Body of pancreas (tissue), 4 donors: ENCODE measurements at regions not wholly inside any gene's neighbourhood (a gene's known extent, or its start where the extent isn't known, plus 50 kb on each side); places are given as distances from the start of the nearest gene placed in this dataset.

Source experiments
- ATAC-seq: fragments of 150-250 bp; one replicate; pipeline ENCODE4 v1.9.1; 2016
- DNase-seq, 4 donors: peaks; one replicate each; pipeline ENCODE4 v3.0.0-alpha.2; 2019
- H3K27ac ChIP-seq, 4 donors: fragments of 200-600 bp; sonication (generic); 1 replicate in 3 of 4; 2 replicates in 1 of 4; pipeline versions ENCODE4 v1.5.1 to v1.6.1; 2016 to 2019; ENCODE audit warnings: mild to moderate bottlenecking in 1 of 4, mixed read lengths in 1 of 4, moderate library complexity in 1 of 4
- H3K27me3 ChIP-seq, 2 donors: fragments of 200-600 bp; sonication (generic); one replicate each; pipeline ENCODE4 v1.6.0; 2016; ENCODE audit warnings: mild to moderate bottlenecking in 1 of 2
- H3K36me3 ChIP-seq, 2 donors: fragments of 200-600 bp; sonication (generic); replicated peaks in 1 of 2; 2 replicates each; pipeline ENCODE4 v1.5.1; 2016; ENCODE audit warnings: low read depth in 2 of 2; ENCODE audit not compliant: insufficient read depth in 1 of 2
- H3K4me1 ChIP-seq: fragments of 200-600 bp; sonication (generic); one replicate; pipeline ENCODE4 v1.6.0; 2016
- H3K4me3 ChIP-seq, 2 donors: fragments of 200-600 bp; sonication (generic); 1 replicate in 1 of 2; 2 replicates in 1 of 2; pipeline ENCODE4 v1.5.1; 2016 to 2019
- H3K9me3 ChIP-seq, 3 donors: fragments of 200-600 bp; sonication (generic); 1 replicate in 2 of 3; 2 replicates in 1 of 3; pipeline ENCODE4 v1.5.1; 2016
- CTCF ChIP-seq, 7 experiments: fragments of 450-650 bp in 4 of 7; fragments of 200-600 bp in 3 of 7; sonication (generic) in 3 of 7; IDR thresholded peaks; one replicate each; pipeline ENCODE4 v1.5.1; 2016 to 2019; ENCODE audit warnings: antibody characterized with exemption in 7 of 7
- POLR2A ChIP-seq, 3 donors: fragments of 450-650 bp; IDR thresholded peaks; one replicate each; pipeline ENCODE4 v1.6.1; 2016; ENCODE audit warnings: antibody characterized with exemption in 3 of 3, mild to moderate bottlenecking in 2 of 3
- WGBS, 2 donors: methylation state at CpG; one replicate each; pipeline ENCODE4 v1.1.5; 2017; 5-methylcytosine and 5-hydroxymethylcytosine counted together
- intact Hi-C: fragments of 100-400 bp; cut with DNase I; formaldehyde crosslinking; loops from one replicate; pipeline ENCODE4 v1.15.1; 2023

GRCh38 chr6:100262086-100262485 is 202.6 kb downstream of the SIM1 start:
- no peaks in the 10 kb centered on the region for H3K36me3 ChIP-seq
- intact Hi-C loops: no loop called here
- 84 to 89% methylated on average over 4 of the region's 4 CpGs for WGBS, 2 donors
- no peaks in the 10 kb centered on the region for H3K4me1 ChIP-seq
- no peaks in the 10 kb centered on the region for H3K9me3 ChIP-seq
- DNase-seq (no peak), ATAC-seq (no peak)
- no peak overlapping the region for H3K27ac ChIP-seq
- no peak for TF ChIP-seq CTCF (IDR thresholded peaks at IDR 0.05)
- no peak for TF ChIP-seq POLR2A (IDR thresholded peaks at IDR 0.05)
- H3K4me3 ChIP-seq: no peak overlapping the region
- H3K27me3 ChIP-seq: no peaks in the 10 kb centered on the region

GRCh38 chr6:100261486-100261885 is 203.2 kb downstream of the SIM1 start:
- no peaks in the 10 kb centered on the region for H3K27me3 ChIP-seq
- no peak for TF ChIP-seq POLR2A (IDR thresholded peaks at IDR 0.05)
- TF ChIP-seq CTCF (IDR thresholded peaks at IDR 0.05): no peak
- H3K9me3 ChIP-seq: no peaks in the 10 kb centered on the region
- WGBS, 2 donors: 65 to 67% methylated on average over 2 of the region's 2 CpGs
- no peaks in the 10 kb centered on the region for H3K4me1 ChIP-seq
- ATAC-seq: no peak
- DNase-seq: no peak
- H3K36me3 ChIP-seq: no peaks in the 10 kb centered on the region
- no peak overlapping the region for H3K27ac ChIP-seq
- H3K4me3 ChIP-seq: no peak overlapping the region
- intact Hi-C loops: no loop called here

DNA sequence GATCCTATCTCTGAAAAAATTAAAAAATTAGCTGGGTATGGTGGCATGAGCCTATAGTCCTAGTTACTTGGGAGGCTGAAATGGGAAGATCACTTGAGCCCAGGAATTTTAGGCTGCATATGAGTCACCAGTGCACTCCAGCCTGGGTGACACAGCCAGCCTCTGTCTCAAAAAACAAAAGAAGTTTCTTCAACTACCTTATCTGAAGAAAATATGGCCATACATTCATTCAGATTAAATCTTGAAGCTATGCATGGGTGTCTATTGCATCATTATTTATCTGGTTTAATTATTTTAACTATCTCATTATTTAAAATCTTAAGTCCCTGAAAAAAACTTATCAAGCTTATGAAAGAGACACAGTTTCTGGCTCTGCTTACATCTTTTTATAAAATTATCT is 204.1 kb downstream of the SIM1 start:
- TF ChIP-seq POLR2A (IDR thresholded peaks at IDR 0.05): no peak
- TF ChIP-seq CTCF (IDR thresholded peaks at IDR 0.05): no peak
- intact Hi-C loops: no loop called here
- Histone ChIP-seq H3K36me3 (no peaks in the 10 kb centered on the region), H3K27ac (no peak overlapping the region), H3K27me3 (no peaks in the 10 kb centered on the region), H3K9me3 (no peaks in the 10 kb centered on the region), H3K4me3 (no peak overlapping the region), H3K4me1 (no peaks in the 10 kb centered on the region)
- DNase-seq (no peak), ATAC-seq (no peak)

- Histone ChIP-seq H3K27ac (no peak overlapping the region), H3K27me3 (no peaks in the 10 kb centered on the region), H3K4me1 (no peaks in the 10 kb centered on the region), H3K4me3 (no peak overlapping the region), H3K9me3 (no peaks in the 10 kb centered on the region), H3K36me3 (no peaks in the 10 kb centered on the region)
- no peak for TF ChIP-seq CTCF (IDR thresholded peaks at IDR 0.05)
- no peak for TF ChIP-seq POLR2A (IDR thresholded peaks at IDR 0.05)
- intact Hi-C loops: no loop called here
- 55 to 58% methylated on average over 3 of the region's 3 CpGs for WGBS, 2 donors
- ATAC-seq (no peak), DNase-seq (no peak)
Observed at GRCh38 chr6:100259865-100260264, 204.9 kb downstream of the SIM1 start.

GRCh38 chr6:100258752-100259151 is 206.0 kb downstream of the SIM1 start:
- Histone ChIP-seq H3K36me3 (no peaks in the 10 kb centered on the region), H3K27ac (no peak overlapping the region), H3K27me3 (no peaks in the 10 kb centered on the region), H3K4me3 (no peak overlapping the region), H3K4me1 (no peaks in the 10 kb centered on the region), H3K9me3 (no peaks in the 10 kb centered on the region)
- WGBS, 2 donors: 47 to 59% methylated on average over 2 of the region's 2 CpGs
- DNase-seq (no peak), ATAC-seq (no peak)
- intact Hi-C loops: no loop called here
- TF ChIP-seq CTCF (IDR thresholded peaks at IDR 0.05) (no peak), POLR2A (IDR thresholded peaks at IDR 0.05) (no peak)
